ENCODE measurements at regions not wholly inside any gene's neighbourhood (a gene's known extent, or its start where the extent isn't known, plus 50 kb on each side); places are given as distances from the start of the nearest gene placed in this dataset.

DNA sequence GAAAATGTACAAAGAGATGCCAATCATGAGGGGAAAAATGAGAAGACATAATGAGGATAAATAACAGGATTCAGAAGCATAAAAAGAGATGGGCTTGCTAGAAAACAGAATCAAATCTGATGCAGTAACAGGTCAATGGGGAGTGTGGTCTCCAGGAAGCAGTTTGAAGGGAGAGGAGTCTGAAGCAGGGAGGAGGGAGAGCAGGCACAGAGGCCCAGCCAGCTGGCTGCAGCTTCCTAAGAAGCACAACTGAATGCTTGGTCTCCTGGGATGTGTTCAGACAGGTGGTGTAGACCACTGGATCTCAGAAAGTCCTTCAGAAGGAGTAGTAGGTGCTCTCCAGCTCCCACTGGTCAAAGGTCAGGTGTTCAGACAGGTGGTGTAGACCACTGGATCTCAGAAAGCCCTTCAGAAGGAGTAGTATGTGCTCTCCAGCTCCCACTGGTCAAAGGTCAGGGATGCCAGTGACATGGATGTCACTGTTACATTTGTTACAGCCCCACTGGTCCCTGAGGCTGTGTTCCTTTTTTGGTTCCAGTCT is 68.3 kb upstream of the UBAC2 start:
- TF ChIP-seq, protein P1, sequence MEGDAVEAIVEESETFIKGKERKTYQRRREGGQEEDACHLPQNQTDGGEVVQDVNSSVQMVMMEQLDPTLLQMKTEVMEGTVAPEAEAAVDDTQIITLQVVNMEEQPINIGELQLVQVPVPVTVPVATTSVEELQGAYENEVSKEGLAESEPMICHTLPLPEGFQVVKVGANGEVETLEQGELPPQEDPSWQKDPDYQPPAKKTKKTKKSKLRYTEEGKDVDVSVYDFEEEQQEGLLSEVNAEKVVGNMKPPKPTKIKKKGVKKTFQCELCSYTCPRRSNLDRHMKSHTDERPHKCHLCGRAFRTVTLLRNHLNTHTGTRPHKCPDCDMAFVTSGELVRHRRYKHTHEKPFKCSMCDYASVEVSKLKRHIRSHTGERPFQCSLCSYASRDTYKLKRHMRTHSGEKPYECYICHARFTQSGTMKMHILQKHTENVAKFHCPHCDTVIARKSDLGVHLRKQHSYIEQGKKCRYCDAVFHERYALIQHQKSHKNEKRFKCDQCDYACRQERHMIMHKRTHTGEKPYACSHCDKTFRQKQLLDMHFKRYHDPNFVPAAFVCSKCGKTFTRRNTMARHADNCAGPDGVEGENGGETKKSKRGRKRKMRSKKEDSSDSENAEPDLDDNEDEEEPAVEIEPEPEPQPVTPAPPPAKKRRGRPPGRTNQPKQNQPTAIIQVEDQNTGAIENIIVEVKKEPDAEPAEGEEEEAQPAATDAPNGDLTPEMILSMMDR (IDR thresholded peaks at IDR 0.05; ENCODE audit: unreplicated experiment), result no peak
- Mint-ChIP-seq H3K36me3 (no peaks in the 10 kb centered on the region), H3K4me3 (no peak overlapping the region), H3K4me1 (no peaks in the 10 kb centered on the region), H3K9me3 (no peaks in the 10 kb centered on the region), H3K27me3 (ENCODE audit: low read depth) (no peaks in the 10 kb centered on the region), H3K27ac (no peak overlapping the region)
- DNase-seq (ENCODE audit: low spot score in 2 of 2, unreplicated experiment in 2 of 2), result no peak

GRCh38 chr13:99133230-99133629 is 67.4 kb upstream of the UBAC2 start:
- no peaks in the 10 kb centered on the region for H3K36me3 Mint-ChIP-seq
- H3K4me3 Mint-ChIP-seq, result no peak overlapping the region
- TF ChIP-seq, protein P1 (IDR thresholded peaks at IDR 0.05; ENCODE audit: unreplicated experiment), result no peak
- H3K4me1 Mint-ChIP-seq, result no peaks in the 10 kb centered on the region
- no peak for DNase-seq (ENCODE audit: low spot score in 2 of 2, unreplicated experiment in 2 of 2)
- H3K27ac Mint-ChIP-seq, result no peak overlapping the region
- no peaks in the 10 kb centered on the region for H3K9me3 Mint-ChIP-seq
- no peaks in the 10 kb centered on the region for H3K27me3 Mint-ChIP-seq (ENCODE audit: low read depth)

GRCh38 chr13:99133848-99134247 is 66.8 kb upstream of the UBAC2 start:
- Mint-ChIP-seq H3K36me3 (no peaks in the 10 kb centered on the region), H3K27ac (no peak overlapping the region), H3K4me3 (no peak overlapping the region), H3K27me3 (ENCODE audit: low read depth) (no peaks in the 10 kb centered on the region), H3K9me3 (no peaks in the 10 kb centered on the region), H3K4me1 (no peaks in the 10 kb centered on the region)
- TF ChIP-seq, protein P1 (IDR thresholded peaks at IDR 0.05; ENCODE audit: unreplicated experiment), result no peak
- no peak for DNase-seq (ENCODE audit: low spot score in 2 of 2, unreplicated experiment in 2 of 2)

DNA sequence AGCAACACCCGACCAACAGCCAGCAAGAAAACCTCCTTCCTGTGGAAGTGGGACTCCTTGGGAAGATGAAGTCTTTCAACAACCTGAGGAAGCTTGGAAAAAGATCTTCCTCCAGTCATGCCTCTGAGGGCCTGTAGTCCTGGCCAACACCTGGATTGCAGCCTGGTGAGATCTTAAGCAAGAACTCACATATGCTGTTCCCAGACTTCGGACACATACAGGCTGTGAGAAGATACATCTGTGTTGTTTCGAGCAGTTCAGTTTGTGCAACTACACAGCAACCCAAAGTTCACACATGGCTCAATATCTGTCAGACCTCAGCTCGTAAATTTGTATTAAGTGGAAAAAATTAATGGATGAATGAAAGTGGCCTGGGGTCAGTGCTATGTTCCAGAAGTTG is 65.1 kb upstream of the UBAC2 start:
- no peak for DNase-seq (ENCODE audit: low spot score in 2 of 2, unreplicated experiment in 2 of 2)
- TF ChIP-seq, protein P1 (IDR thresholded peaks at IDR 0.05; ENCODE audit: unreplicated experiment), result no peak
- H3K27me3 Mint-ChIP-seq (ENCODE audit: low read depth), result no peaks in the 10 kb centered on the region
- H3K36me3 Mint-ChIP-seq, result no peaks in the 10 kb centered on the region
- H3K4me1 Mint-ChIP-seq, result no peaks in the 10 kb centered on the region
- no peak overlapping the region for H3K27ac Mint-ChIP-seq
- peaks cover 6% of the 10 kb centered on the region for H3K9me3 Mint-ChIP-seq
- H3K4me3 Mint-ChIP-seq, result no peak overlapping the region

GRCh38 chr13:99136427-99136954 is 64.2 kb upstream of the UBAC2 start:
- Mint-ChIP-seq H3K4me1 (no peaks in the 10 kb centered on the region), H3K4me3 (no peak overlapping the region), H3K36me3 (no peaks in the 10 kb centered on the region), H3K27ac (no peak overlapping the region), H3K9me3 (peaks cover 14% of the 10 kb centered on the region), H3K27me3 (ENCODE audit: low read depth) (no peaks in the 10 kb centered on the region)
- no peak for DNase-seq (ENCODE audit: low spot score in 2 of 2, unreplicated experiment in 2 of 2)
- TF ChIP-seq, protein P1 (IDR thresholded peaks at IDR 0.05; ENCODE audit: unreplicated experiment), result no peak

GRCh38 chr13:99140831-99141230 is 59.8 kb upstream of the UBAC2 start:
- H3K4me3 Mint-ChIP-seq, result no peak overlapping the region
- H3K27me3 Mint-ChIP-seq (ENCODE audit: low read depth), result no peaks in the 10 kb centered on the region
- H3K27ac Mint-ChIP-seq, result no peak overlapping the region
- no peaks in the 10 kb centered on the region for H3K36me3 Mint-ChIP-seq
- H3K9me3 Mint-ChIP-seq, result peaks cover 21% of the 10 kb centered on the region
- no peaks in the 10 kb centered on the region for H3K4me1 Mint-ChIP-seq
- TF ChIP-seq, protein P1 (IDR thresholded peaks at IDR 0.05; ENCODE audit: unreplicated experiment), result no peak
- DNase-seq (ENCODE audit: low spot score in 2 of 2, unreplicated experiment in 2 of 2), result no peak

Data from mesothelial cell of epicardium (in vitro differentiated cells).